ENCODE measurements at regions not wholly inside any gene's neighbourhood (a gene's known extent, or its start where the extent isn't known, plus 50 kb on each side); places are given as distances from the start of the nearest gene placed in this dataset.

DNA sequence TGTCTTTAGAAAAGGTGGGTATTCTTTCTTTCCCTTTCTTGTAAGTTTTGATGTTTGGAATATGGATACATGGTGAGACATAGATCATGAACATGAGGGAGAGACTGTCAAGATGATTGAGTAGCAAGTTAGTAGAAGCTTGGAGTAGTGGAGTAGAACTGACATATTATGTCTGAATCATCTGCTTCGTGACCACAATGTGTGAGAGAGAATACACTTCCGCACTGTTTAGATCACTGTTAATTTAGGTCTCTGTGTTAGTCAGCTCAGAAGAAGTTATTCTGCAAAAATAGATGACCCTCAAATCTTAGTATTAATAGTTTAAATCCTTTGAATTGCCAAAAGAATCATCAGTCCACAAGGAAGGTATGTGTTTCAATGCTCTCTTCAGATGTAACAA, 151.0 kb downstream of the OXSM start:
- no TSS peak for BruUV-seq (replicated peaks)
- H3K27ac ChIP-seq (ENCODE audit: insufficient read depth, low read depth, low read length), result no peak overlapping the region
- H3K36me3 ChIP-seq (ENCODE audit: control insufficient read depth in 2 of 2, extremely low read depth in 1 of 2, insufficient read depth in 2 of 2, low read length in 2 of 2), result no peaks in the 10 kb centered on the region
- TF ChIP-seq MYC (IDR thresholded peaks at IDR 0.05; ENCODE audit: low read depth, low read length) (no peak), JUN (IDR thresholded peaks at IDR 0.05; ENCODE audit: borderline replicate concordance, insufficient read depth, insufficient read length, low read depth) (no peak), POLR2AphosphoS5 (IDR thresholded peaks at IDR 0.05; ENCODE audit: insufficient read depth, low read depth, low read length) (no peak), EZH2 (IDR thresholded peaks at IDR 0.05; ENCODE audit: borderline replicate concordance, low read depth, low read length, severe bottlenecking) (no peak), GATA2 (IDR thresholded peaks at IDR 0.05; ENCODE audit: insufficient read depth, insufficient read length, low read depth, low read length) (no peak)
- TF ChIP-seq, protein P1, sequence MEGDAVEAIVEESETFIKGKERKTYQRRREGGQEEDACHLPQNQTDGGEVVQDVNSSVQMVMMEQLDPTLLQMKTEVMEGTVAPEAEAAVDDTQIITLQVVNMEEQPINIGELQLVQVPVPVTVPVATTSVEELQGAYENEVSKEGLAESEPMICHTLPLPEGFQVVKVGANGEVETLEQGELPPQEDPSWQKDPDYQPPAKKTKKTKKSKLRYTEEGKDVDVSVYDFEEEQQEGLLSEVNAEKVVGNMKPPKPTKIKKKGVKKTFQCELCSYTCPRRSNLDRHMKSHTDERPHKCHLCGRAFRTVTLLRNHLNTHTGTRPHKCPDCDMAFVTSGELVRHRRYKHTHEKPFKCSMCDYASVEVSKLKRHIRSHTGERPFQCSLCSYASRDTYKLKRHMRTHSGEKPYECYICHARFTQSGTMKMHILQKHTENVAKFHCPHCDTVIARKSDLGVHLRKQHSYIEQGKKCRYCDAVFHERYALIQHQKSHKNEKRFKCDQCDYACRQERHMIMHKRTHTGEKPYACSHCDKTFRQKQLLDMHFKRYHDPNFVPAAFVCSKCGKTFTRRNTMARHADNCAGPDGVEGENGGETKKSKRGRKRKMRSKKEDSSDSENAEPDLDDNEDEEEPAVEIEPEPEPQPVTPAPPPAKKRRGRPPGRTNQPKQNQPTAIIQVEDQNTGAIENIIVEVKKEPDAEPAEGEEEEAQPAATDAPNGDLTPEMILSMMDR (IDR thresholded peaks at IDR 0.05; ENCODE audit: extremely low read depth in 1 of 2, insufficient read depth in 1 of 2, low read depth in 1 of 2, low read length in 2 of 2), result no peak
- no peaks in the 10 kb centered on the region for H3K4me1 ChIP-seq (ENCODE audit: control insufficient read depth, extremely low read depth, insufficient read depth, low read length)
- H4K20me1 ChIP-seq (replicated peaks; ENCODE audit: control insufficient read depth, extremely low read depth, insufficient read depth, low read length), result no peaks in the 10 kb centered on the region
- H2AFZ ChIP-seq (ENCODE audit: low read depth, low read length), result no peak overlapping the region
- no peak overlapping the region for H3K4me3 ChIP-seq (replicated peaks in 1 of 3; ENCODE audit: insufficient read depth in 1 of 3, low read depth in 1 of 3, low read length in 3 of 3)
- no peak overlapping the region for H3K9ac ChIP-seq (replicated peaks; ENCODE audit: extremely low read depth, insufficient read depth, low read length)
- CTCF ChIA-PET, result no interaction called here
- no peak for DNase-seq (ENCODE audit: low read depth, low spot score)
- POLR2A ChIA-PET, result no interaction called here
- dilution Hi-C loops (cut with MboI; ENCODE audit: extremely low pct_ligation_motif_present, low sequenced_read_pairs), result no loop called here
- intact Hi-C loops (cut with micrococcal nuclease), result no loop called here
- no peak overlapping the region for H3K4me2 ChIP-seq (ENCODE audit: insufficient read depth, low read length)
- H3K27me3 ChIP-seq (ENCODE audit: control insufficient read depth in 2 of 2, insufficient read depth in 2 of 2, low read length in 2 of 2), result no peaks in the 10 kb centered on the region
- no peaks in the 10 kb centered on the region for H3K9me3 ChIP-seq (replicated peaks; ENCODE audit: control insufficient read depth, insufficient read depth, low read length)
- FAIRE-seq, result no peak
- no peaks in the 10 kb centered on the region for H3K79me2 ChIP-seq (ENCODE audit: control insufficient read depth, insufficient read depth, low read length)
- H3K9me1 ChIP-seq (replicated peaks; ENCODE audit: control insufficient read depth, extremely low read depth, insufficient read depth, low read length), result no peaks in the 10 kb centered on the region

DNA sequence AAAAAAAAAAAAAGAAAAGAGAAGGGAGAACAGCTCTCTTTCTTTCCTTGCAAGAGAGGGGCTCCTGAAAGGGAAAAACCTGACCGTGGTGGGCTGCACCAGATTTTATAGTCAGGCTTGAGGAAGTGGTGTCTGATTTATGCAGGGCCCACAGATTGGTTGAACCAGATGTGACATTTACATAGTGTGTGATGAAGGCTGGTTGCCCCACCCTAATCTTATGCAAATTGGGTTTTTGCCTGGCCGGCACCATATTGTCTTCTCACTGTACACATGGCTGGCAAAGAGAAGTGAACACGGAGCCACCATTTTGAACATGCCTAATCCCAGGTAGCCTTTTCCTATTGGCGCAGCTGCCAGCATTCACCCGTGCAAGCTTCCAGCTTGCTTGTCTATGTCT, 154.4 kb downstream of the OXSM start:
- H3K27me3 ChIP-seq (ENCODE audit: control insufficient read depth in 2 of 2, insufficient read depth in 2 of 2, low read length in 2 of 2), result no peaks in the 10 kb centered on the region
- no peak overlapping the region for H3K4me3 ChIP-seq (replicated peaks in 1 of 3; ENCODE audit: insufficient read depth in 1 of 3, low read depth in 1 of 3, low read length in 3 of 3)
- no peaks in the 10 kb centered on the region for H3K9me3 ChIP-seq (replicated peaks; ENCODE audit: control insufficient read depth, insufficient read depth, low read length)
- H3K9me1 ChIP-seq (replicated peaks; ENCODE audit: control insufficient read depth, extremely low read depth, insufficient read depth, low read length), result no peaks in the 10 kb centered on the region
- no peaks in the 10 kb centered on the region for H3K36me3 ChIP-seq (ENCODE audit: control insufficient read depth in 2 of 2, extremely low read depth in 1 of 2, insufficient read depth in 2 of 2, low read length in 2 of 2)
- intact Hi-C loops (cut with micrococcal nuclease) (no loop called here), dilution Hi-C loops (cut with MboI; ENCODE audit: extremely low pct_ligation_motif_present, low sequenced_read_pairs) (no loop called here)
- no peak overlapping the region for H3K4me2 ChIP-seq (ENCODE audit: insufficient read depth, low read length)
- ChIA-PET CTCF (interaction anchor here (0.7 kb wide), 1 partner anchor 413 kb away, joined by 4 read pairs; no protein-coding TSS in a partner anchor), POLR2A (no interaction called here)
- no peak for TF ChIP-seq POLR2A (IDR thresholded peaks at IDR 0.05; ENCODE audit: low read depth, low read length)
- no peak for TF ChIP-seq MYC (IDR thresholded peaks at IDR 0.05; ENCODE audit: low read depth, low read length)
- TF ChIP-seq GATA2 (IDR thresholded peaks at IDR 0.05; ENCODE audit: insufficient read depth, insufficient read length, low read depth, low read length), result no peak
- TF ChIP-seq, protein P1 (IDR thresholded peaks at IDR 0.05; ENCODE audit: extremely low read depth in 1 of 2, insufficient read depth in 1 of 2, low read depth in 1 of 2, low read length in 2 of 2), result no peak
- no peak for TF ChIP-seq POLR2AphosphoS5 (IDR thresholded peaks at IDR 0.05; ENCODE audit: insufficient read depth, low read depth, low read length)
- no peak for TF ChIP-seq FOS (IDR thresholded peaks at IDR 0.05; ENCODE audit: borderline replicate concordance, insufficient read depth, low read length)
- TF ChIP-seq EZH2 (IDR thresholded peaks at IDR 0.05; ENCODE audit: borderline replicate concordance, low read depth, low read length, severe bottlenecking), result no peak
- TF ChIP-seq JUN (IDR thresholded peaks at IDR 0.05; ENCODE audit: borderline replicate concordance, insufficient read depth, insufficient read length, low read depth), result no peak
- TF ChIP-seq, protein P2, sequence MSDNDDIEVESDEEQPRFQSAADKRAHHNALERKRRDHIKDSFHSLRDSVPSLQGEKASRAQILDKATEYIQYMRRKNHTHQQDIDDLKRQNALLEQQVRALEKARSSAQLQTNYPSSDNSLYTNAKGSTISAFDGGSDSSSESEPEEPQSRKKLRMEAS (IDR thresholded peaks at IDR 0.05; ENCODE audit: insufficient read depth, insufficient read length), result no peak
- H3K79me2 ChIP-seq (ENCODE audit: control insufficient read depth, insufficient read depth, low read length), result no peaks in the 10 kb centered on the region
- H3K9ac ChIP-seq (replicated peaks; ENCODE audit: extremely low read depth, insufficient read depth, low read length), result no peak overlapping the region
- no peak overlapping the region for H2AFZ ChIP-seq (ENCODE audit: low read depth, low read length)
- DNase-seq (ENCODE audit: low read depth, low spot score), result no peak
- H3K4me1 ChIP-seq (ENCODE audit: control insufficient read depth, extremely low read depth, insufficient read depth, low read length), result no peaks in the 10 kb centered on the region
- no peaks in the 10 kb centered on the region for H4K20me1 ChIP-seq (replicated peaks; ENCODE audit: control insufficient read depth, extremely low read depth, insufficient read depth, low read length)
- no peak overlapping the region for H3K27ac ChIP-seq (ENCODE audit: insufficient read depth, low read depth, low read length)
- BruUV-seq (replicated peaks), result no TSS peak
- no peak for FAIRE-seq

Data from endothelial cell of umbilical vein (primary cell).